ENCODE measurements at regions not wholly inside any gene's neighbourhood (a gene's known extent, or its start where the extent isn't known, plus 50 kb on each side); places are given as distances from the start of the nearest gene placed in this dataset.

DNA sequence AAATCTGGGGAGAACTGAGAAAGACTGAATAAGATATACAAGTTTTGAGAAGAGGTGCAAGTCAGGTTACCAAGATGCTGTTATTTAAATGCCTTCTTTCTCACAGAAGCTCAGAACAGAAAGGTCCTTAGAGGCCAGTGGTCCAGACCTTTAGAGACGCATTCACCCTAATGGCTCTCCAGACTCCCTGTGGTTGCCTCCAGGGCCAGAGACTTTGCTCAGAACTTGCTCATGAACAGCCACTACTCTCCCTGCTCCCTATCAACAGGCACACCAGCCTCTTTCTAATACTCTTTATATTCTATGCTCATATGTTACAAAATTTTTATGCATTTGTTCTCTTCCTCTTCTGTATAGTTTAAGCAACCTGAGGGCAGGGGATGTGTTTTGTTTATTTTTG, 349.0 kb upstream of the TNP1 start:
- DNase-seq = no peak

DNA sequence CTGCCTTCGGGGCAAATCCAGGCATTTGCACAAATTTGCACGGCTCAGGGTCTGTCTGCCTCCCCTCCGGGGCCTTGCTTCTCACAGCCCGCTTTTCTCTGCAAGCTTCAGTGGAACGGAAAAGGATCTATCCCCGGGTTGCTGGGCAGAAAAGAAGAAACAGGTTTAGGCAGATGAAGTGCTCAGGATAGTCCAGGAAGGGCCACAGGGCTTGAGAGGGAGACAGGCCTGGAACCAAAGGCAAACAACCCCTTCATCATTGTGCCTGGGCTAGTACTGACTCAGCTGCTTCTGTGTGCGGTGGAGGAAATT, 347.8 kb upstream of the TNP1 start:
- DNase-seq = no peak

DNA sequence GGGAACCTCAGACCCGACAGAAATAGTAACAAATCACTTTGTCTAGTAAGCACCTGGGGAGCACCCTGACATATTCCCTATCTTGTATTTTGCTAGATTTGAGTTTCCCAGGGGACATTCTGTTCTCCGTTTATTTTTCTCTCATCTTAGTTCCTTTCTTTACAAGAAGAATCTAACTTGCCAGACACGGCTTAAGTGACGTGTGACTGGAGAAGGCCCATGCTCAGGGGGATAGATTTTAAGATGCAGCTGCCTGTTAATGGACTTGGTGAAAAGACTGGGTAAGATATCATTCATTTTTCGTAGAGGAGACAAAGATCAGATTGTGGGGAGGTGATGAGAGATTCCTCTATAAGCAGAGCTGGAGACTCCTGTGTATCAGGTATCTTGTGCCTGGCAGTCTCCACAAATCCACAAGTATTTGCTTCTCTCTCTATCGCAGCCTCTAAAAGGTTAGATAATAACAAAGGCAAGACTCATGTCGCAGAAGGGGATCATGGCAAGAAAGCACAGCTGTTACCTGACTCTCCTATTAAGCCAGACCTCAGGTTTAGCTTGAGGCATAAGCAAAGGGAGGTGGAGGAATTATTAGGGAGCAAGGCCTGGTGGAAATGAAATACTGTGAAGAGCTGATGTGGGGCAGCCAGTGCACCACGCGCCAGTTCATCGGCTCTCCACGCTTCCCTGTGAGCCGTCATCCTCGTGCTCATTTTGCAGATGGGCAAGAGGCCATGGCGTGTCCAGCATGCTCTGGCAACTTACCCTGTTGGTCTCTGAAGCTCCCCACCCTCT, 347.2 kb upstream of the TNP1 start:
- DNase-seq = no peak

DNA sequence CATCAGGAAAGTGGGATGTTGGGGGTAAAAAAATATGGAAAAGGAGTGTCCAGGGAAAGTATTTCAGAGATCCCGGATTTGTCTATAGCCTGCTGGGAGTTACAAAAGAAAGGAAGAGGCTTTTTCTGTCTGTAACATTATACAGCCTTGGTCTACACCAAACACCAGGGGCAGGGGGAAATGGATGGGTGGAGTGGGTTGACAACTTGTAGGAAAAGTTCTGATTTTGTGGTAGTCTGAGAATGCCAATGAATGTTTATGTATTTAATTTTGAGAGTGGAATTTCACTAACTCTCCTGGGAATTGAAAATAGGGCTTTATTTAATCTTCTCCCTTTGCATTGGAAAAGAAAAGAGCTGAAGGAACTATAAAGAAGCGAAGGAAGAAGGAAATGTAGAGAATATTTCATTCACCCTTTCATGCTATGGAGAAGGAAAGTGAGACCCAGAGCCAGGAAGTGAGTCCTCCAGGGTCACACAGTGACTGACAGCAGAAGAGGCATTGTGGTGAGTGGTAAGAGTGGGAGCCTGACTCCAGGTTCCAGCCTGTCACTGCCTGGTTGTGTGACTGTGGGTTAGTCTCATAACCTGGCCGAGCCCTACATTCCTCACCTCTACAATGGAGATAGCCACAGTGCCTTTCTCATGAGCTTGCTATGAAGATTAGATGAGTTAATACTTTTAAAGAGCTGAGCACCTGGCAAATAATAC, 346.3 kb upstream of the TNP1 start:
- no peak for DNase-seq

DNA sequence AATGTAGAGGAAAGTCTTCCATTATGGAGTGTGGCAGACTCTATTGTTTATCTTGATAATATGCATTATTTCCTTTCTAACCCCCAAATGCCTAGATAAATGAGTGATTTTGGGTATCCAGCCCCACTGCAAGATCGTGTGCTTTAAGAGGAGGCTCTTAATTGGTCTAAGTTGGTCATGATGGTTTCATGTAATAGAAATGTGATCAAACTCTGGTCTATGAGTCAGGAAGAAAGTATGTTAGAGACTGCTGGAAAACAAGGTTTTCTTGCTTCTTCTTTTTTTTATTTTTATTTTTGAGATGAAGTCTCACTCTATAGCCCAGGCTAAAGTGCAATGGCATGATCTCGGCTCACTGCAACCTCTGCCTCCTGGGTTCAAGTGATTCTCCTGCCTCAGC, 344.5 kb upstream of the TNP1 start:
- DNase-seq = no peak

DNA sequence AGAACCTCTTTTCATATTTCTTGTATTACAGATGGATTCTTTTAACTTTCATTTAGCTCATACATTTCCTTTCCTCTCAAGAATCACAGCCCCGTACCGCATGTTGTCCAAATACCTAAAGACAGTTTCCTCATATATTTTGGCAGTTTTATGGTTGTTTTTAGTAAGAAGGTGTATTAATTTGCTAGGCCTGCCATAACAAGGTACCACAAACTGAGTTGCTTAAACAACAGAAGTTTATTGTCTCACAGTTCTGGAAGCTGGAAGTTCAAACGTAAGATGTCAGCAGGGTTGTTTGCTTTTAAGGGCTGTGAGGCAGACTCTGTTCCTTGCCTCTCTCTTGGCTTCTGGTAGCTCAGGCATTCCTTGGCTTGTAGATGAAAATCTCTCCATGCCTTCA, 343.2 kb upstream of the TNP1 start:
- no peak for DNase-seq

DNA sequence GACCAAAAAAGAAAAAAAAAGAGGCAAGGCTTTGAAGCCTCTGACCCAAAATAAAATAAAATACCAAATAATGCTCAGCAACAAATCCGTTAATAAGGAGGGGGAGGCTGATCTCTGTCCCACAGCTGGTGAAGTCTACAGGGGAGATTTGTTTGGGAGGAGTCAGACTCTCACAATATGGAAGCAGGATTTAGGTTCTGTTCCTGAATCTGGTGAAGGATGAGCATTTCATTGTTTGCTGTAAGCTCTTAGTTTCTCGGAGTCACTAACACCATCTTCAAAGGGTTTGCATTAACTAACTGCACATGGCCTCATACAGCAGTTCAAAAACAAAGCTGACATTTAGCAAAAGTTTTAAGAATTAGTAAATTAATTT, 339.4 kb upstream of the TNP1 start:
- DNase-seq = no peak

DNA sequence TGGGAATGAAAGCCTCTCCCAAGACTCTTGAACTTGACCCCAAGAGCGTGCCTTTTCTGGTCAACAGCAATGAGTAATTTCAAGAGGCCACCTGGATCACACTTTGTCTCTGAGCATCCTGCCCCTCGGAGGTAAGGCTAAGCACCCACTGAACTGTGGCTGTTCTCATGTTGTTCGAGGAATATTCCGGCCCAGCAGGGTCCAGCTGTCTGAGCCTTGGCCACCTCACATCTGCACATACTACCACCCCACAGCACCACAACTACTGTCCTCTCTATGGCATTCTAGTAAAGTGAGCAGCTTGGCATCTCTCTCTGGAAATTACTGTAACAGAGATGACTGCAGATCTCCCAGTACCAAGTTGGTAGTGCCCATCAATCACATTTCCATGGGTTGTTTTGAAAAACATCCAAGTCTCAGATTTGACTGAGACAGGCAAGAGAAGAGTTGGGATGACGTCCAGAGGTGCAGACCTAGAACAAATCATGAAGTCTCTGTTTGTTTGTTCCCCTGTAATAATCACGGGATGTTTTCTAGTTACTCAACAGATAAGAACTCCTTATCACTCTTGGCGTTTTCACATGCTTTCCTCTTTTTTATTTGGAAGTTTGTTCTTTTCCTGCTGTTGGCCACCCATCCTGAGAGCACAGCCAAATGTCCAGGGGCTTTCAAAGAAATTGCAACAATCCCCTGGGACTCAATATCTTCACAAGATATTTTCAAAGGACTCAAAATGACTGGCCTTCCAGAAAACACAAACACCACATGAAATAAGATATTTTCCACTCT, 336.0 kb upstream of the TNP1 start:
- DNase-seq = no peak

DNA sequence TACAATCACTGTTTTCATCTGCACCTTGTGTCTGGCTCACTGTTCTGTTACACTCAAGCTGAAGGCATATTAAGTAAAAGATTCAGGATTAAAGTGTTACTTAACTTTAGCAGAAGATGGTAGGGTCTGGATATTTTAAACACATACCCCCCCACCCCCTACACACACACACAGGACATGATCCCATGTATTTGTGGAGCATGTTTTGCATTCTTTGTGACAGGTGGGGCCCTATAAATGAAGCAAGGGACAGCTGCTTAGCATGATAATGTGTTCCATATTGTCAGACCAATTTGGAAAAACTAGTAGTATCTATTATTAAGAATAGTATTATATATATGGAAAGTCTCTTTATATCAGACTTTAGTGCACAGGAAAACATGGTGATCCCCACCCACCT, 335.2 kb upstream of the TNP1 start:
- DNase-seq = no peak

DNA sequence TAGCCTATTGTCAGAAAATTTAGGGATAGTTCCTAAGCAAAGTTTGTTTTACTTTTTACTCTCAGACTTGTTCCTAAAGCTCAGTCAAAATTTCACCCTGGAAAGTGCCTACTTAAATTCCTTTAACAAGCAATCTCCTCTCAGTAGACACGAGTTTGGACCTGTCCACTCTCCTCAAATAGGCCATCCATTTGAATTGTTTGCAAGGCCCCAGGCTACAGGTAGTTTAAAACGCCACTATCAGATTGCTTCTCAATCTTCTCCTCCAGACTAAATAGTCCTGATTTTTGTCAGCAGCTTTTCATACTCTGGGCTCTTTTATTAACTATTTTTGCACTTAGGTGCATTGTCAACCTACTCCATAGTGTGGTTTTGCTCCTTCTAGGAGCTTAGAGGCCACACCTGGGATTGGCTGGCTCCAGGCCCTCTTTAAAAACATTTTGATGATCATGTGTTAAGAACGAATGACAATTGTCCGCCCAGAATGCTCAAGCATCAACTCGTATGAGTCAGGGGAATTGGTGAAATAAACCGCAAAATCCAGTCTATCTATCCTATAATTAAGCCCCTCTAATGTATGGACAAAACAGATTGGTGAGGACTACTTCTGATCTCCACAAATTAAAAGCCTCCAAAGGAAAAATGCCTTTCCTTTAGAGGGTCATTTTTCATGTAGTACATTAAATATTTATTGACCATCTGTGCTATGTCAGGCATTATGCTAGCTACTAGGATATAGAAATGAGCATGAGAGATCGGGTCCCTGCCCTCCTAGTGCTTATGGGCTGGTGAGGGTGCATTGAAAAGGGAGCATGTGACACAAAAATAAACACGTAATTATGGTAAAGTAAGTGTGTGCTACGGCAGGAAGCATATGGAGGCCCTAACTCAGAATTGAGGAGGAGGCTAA, 333.8 kb upstream of the TNP1 start:
- no peak for DNase-seq

DNA sequence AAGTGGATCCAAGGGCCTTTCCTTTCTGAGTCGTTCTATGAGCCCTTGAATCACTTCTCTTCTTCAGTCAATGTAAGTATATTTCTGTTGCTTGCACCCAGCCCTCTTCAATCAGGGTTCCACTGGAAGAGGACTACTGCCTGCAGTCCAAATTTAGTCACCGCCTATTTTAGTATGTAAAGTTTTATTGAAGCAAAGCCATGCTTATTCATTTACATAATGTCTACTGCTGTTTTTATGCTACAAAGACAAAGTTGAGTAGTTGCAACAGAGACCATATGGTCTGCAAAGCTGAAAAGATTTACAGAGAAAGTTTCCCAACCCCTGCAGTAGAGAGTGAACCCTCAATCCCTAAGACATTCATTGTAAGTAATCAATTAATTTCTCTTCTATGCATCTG, 332.5 kb upstream of the TNP1 start:
- DNase-seq = peak in 4 of 58 donors; percentile 2 to 22 (median 10)

DNA sequence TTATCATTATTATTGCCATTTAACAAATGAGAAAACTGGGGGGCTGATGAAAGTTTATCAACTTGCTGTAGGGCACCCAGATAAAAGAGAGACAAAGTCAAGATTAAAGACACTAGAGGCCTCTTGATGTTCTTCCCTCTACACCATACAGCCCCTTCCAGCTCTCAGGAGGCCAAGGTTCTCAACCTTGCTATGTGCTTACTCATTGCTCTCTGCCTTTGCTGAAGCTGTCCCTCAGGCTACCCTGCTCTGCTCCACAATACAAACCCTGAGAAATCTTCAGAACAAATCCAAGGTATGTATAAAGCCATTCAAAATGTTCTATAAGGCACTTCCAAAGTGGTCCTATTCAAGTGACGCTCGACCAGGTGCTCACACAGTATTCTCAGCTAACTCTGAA, 329.9 kb upstream of the TNP1 start:
- DNase-seq = no peak

DNA sequence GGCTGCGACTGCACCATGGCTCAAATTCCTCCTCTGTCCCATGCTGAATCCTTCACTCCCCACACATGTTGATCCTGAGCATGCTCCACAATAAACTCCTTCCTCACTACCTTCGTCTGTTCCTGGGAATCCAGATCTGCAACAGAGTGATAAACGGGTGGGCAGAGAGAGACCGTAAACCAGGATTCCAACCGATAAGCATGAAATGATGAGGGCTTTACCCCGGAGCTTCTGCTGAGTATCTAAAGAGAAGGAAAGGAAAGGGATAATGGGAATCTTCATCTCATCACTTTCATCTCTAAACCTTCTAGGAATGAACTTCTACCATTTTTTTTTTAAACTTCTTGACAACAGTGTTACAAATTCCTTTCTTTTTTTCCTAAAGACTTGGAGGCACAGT, 329.3 kb upstream of the TNP1 start:
- no peak for DNase-seq

DNA sequence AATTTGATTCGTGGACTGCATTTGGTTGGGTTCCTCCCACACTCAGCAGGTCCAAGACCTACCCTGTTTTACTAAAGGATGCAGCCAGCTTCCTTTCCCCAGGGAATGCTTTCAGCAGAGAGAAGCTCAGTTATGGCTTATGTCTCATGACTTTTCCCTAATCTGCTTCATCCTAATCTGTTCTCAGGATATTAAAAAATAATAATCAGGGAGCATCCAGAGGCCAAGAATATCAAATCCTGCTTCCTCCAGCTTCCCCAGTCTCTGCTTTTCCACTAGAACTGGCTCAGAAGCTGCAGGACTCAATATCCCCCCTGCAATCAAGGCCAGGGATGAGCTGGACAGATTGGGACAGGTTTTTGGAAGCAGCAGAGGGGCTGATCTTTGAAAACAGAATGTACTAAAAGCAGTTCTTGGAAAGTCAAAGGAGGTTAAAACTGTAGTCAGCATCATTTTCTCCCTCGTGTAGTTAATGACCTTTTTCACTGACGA, 326.9 kb upstream of the TNP1 start:
- DNase-seq = no peak

DNA sequence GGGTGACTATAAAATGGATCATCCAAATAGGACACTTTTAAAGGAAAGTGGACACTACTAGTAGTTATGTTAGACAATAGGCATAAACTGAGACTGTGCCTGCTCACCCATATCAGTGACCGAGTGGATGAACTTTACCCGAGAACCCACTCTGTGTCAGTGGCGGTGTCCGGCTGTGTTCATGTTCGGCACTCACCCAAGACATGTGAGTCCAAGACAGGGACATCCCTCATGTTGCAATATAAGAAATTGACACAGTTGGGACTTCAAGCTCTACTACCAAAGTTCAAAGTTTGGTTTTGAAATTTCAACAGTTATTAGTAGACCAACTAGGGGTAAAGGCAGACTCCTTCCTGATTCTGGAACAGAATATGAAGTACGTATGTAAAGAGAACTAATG, 326.3 kb upstream of the TNP1 start:
- DNase-seq = no peak

DNA sequence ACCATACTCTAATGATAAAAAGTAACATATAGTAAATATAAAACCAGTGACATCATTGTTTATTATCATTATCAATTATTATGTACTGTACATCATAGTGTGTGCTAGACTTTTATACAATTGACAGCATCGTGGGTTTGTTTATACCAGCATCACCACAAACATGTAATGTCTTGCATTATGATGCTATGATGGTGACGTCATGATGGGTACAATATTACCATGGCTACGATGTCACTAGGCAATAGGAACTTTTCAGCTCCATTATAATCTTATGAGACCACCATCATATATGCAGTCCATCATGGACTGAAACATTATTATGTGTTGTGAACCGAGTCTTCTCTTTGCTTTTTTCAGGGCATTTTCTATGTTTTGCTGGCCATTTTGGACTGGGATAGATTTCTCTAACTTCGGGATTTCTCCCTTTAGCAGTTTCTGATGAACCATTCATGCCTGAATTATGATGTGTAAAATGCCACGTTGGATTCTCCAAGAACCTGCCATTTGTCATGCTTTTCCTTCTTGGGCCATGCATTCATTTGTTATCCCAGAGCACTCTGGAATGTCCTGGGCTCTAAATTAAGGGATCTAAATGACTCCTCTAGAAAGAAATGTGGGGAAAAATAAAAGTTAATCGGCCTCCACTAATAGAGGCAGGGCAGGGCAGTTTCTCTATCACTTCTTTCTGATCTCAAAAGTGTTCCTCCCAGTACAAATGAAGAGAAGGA, 325.6 kb upstream of the TNP1 start:
- DNase-seq = no peak

DNA sequence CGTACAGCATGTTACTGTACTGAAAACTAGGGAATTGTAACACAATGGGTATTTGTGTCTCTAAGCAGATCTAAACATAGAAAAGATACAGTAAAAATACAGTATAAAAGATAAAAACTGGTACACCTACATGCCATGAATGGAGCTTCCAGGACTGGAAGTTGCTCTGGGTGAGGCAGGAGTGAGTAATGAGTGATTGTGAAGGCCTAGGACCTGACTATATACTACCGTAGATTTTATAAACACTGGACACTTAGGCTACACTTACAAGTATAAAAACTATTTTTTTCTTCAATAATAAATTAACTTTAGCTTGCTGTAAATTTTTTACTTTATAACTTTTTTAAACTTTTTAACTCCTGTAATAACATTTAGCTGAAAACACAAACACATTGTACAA, 324.4 kb upstream of the TNP1 start:
- no peak for DNase-seq

DNA sequence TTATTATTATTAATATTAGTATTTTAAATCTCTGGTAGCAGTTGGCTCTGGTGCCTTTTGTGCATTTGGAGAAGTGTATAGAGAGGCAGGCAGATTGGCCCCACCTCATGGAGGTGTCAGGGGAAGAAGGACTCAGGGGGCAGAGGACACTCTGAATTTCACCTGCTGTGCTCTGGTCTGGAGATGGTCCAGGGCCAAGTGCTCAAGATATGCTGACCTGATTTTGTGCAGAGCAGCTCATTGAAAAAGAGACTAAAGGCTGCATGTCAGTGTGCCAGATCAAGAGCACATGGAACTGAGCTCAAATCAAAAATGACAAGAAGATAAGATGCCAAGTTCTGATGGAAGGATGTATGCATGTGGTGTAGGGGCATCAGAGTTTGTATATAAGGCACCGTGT, 323.6 kb upstream of the TNP1 start:
- no peak for DNase-seq

DNA sequence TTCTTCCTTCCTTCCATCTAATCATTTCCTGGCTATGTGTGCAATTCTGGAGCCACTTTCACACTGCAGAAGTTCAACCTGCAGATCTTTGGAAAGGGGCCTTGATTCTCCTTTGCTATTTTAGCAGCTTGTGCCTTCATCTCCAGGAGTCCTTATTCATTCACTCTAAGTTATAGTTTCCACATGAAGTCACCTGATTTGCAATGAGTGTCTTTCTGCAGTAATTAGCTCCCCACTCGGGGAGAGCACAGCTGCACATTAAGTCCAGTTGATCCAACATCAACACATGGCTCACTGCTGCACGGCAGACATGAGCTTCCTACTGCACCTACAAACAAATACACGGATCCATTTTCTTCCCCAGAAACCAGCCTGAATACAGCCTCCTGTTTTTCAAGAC, 323.1 kb upstream of the TNP1 start:
- DNase-seq = no peak

DNA sequence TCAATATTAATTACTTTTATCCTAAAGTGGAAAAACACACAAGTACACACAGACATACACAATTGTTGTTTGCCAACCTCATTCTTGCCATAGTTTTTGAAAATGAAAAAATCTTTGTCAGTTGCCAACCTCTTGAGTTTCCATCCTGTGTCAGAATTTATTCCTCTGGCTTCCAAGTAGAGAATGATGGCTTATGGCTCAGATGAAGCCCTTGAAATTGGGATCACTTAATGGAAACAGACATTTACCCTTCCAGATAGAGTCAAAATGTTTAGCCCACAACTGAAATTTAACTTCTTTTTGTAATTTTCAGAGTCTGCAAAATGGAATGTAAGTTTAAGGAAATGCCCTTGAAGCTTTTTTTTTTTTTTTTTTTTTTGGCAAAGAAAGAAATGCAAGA, 321.6 kb upstream of the TNP1 start:
- DNase-seq = no peak

DNA sequence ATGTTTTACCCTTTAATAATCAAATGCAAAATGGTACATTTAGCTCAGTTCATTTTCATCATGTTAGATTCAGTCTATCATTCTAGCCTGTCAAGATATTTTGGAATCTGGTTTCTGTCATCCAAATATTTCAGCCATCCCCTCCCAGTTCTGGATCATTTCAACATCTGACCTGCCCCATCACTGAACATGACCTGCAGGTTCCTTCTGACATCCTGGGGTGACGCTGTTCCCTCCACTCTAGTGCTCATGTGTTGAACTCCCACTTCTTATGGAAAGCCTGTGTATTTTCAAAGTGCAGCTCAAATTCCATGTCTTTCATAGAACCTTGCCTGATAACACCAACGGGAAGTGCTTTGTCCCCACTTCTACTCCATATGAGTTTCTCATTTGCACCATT, 320.0 kb upstream of the TNP1 start:
- DNase-seq = no peak
